ENCODE measurements at regions not wholly inside any gene's neighbourhood (a gene's known extent, or its start where the extent isn't known, plus 50 kb on each side); places are given as distances from the start of the nearest gene placed in this dataset.
"Not testable (repeated sequence)": the region's sequence is repeated elsewhere in the genome, so short reads cannot be mapped to it uniquely, and the experiment has no call there.

DNA sequence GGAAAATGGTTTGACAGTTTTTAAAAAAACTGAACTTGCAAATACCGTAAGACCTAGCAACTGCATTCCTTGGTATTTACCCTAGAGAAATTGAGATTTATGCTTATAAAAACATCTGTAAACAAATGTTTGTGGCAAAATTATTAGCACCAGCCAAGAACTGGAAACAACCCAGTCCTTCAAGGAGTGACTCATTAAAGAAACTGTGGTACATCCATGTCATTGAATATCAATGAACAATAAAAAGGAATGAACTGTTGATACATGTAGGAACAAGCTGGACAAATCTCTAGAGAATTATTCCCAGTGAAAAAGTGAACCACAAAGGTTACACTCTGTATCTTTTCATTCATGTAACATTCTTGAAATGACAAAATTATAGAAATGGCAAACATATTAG lies 240.2 kb upstream of the ADAMTS3 start:
- Histone ChIP-seq H3K27ac (ENCODE audit: low read depth, low read length) (no peak overlapping the region), H3K9ac (ENCODE audit: low read length) (no peak overlapping the region), H3K36me3 (ENCODE audit: control insufficient read depth, insufficient read depth, low read length) (no peaks in the 10 kb centered on the region), H3K4me1 (ENCODE audit: control insufficient read depth, insufficient read depth, low read length) (no peaks in the 10 kb centered on the region), H3K27me3 (ENCODE audit: control insufficient read depth, insufficient read depth, low read length) (no peaks in the 10 kb centered on the region), H3K4me3 (ENCODE audit: low read length) (no peak overlapping the region)

DNA sequence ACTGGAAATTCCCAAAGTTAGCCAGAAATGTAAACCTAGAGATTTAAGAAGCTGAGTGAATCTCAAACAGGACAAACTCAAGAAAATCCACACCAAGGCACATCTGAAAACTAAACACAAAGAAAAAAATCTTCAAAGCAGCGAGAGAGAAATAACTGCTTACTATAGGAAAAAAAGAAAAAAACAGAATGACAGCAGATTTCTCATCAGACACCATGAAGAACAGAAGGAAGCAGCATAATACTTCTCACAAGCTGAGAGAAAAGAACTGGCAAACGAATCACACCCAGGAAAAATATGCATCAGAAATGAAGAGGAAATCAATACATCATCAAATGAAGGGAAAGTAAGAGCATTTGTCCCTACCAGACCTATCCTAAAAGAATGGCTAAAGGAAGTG lies 236.3 kb upstream of the ADAMTS3 start:
- Histone ChIP-seq H3K36me3 (ENCODE audit: control insufficient read depth, insufficient read depth, low read length) (no peaks in the 10 kb centered on the region), H3K4me3 (ENCODE audit: low read length) (no peak overlapping the region), H3K4me1 (ENCODE audit: control insufficient read depth, insufficient read depth, low read length) (no peaks in the 10 kb centered on the region), H3K27me3 (ENCODE audit: control insufficient read depth, insufficient read depth, low read length) (no peaks in the 10 kb centered on the region), H3K9ac (ENCODE audit: low read length) (no peak overlapping the region), H3K27ac (ENCODE audit: low read depth, low read length) (no peak overlapping the region)

DNA sequence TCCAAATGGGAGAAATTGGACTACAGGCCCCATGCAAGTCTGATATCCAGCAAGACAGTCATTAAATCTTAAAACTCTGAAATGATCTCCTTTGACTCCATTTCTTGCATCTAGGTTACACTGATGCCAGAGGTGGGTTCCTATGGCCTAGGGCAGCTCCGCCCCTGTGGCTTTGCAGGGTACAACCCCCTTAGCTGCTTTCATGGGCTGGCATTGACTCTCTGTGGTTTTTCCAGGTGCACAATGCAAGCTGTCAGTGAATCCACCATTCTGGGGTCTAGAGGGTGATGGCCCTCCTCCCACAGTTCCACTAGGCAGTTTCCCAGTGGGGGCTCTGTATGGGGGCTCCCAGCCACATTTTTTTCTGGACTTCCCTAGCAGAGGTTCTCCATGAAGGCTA lies 228.5 kb upstream of the ADAMTS3 start:
- Histone ChIP-seq H3K4me3 (ENCODE audit: low read length) (no peak overlapping the region), H3K27ac (ENCODE audit: low read depth, low read length) (no peak overlapping the region), H3K9ac (ENCODE audit: low read length) (no peak overlapping the region), H3K36me3 (ENCODE audit: control insufficient read depth, insufficient read depth, low read length) (no peaks in the 10 kb centered on the region), H3K27me3 (ENCODE audit: control insufficient read depth, insufficient read depth, low read length) (no peaks in the 10 kb centered on the region), H3K4me1 (ENCODE audit: control insufficient read depth, insufficient read depth, low read length) (no peaks in the 10 kb centered on the region)

DNA sequence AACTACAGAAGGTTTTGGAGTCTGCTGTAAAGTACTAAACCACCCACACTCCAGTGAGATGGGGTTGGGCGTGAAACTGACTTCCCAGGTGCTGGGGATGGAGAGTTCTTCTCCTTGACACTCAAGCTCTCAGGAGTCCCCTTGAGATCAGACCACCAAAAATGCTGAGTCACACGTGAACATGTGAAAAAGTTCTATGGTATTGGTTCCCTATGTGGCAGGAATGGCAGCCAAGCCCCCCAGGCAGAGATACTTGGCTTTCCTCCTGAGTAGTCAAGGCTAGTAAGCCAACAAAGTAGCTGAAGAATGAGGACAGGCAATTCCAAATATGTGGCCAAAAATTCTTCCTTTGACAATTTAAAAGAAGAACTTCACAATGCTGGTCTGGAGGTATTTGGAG lies 222.0 kb upstream of the ADAMTS3 start:
- Histone ChIP-seq H3K36me3 (ENCODE audit: control insufficient read depth, insufficient read depth, low read length) (no peaks in the 10 kb centered on the region), H3K27me3 (ENCODE audit: control insufficient read depth, insufficient read depth, low read length) (no peaks in the 10 kb centered on the region), H3K9ac (ENCODE audit: low read length) (no peak overlapping the region), H3K27ac (ENCODE audit: low read depth, low read length) (no peak overlapping the region), H3K4me1 (ENCODE audit: control insufficient read depth, insufficient read depth, low read length) (no peaks in the 10 kb centered on the region), H3K4me3 (ENCODE audit: low read length) (no peak overlapping the region)

DNA sequence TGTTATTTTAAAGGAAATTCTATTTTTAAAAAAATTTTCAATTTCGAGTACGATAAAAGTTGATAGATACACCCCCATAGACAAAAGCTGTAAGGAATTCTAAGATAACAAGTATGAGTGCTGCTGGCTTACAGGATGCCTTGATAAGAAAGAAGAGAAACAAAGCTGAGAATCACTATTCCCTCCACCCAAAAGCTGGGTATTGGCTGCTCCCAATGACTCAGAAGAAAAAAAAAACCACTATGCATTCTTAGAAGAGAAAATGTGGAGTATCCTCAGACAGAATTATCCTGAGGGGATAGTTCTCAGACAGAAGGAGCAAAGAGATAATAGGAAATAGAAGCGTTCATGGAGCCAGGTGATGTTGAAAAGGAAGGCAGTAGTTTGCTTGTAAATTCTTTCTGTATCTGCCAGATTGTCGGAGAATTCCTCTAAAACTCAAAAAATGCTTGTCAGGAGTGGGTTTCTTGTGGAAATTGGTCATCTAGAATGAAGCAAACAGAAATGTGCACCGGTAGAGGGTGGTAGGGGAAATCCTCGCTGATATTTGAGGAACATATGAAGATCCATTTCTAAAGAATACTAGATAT lies 217.5 kb upstream of the ADAMTS3 start:
- no peaks in the 10 kb centered on the region for H3K36me3 ChIP-seq (ENCODE audit: control insufficient read depth, insufficient read depth, low read length)
- H3K27ac ChIP-seq (ENCODE audit: low read depth, low read length): no peak overlapping the region
- no peak overlapping the region for H3K9ac ChIP-seq (ENCODE audit: low read length)
- no peak overlapping the region for H3K4me3 ChIP-seq (ENCODE audit: low read length)
- H3K27me3 ChIP-seq (ENCODE audit: control insufficient read depth, insufficient read depth, low read length): no peaks in the 10 kb centered on the region
- no peaks in the 10 kb centered on the region for H3K4me1 ChIP-seq (ENCODE audit: control insufficient read depth, insufficient read depth, low read length)

DNA sequence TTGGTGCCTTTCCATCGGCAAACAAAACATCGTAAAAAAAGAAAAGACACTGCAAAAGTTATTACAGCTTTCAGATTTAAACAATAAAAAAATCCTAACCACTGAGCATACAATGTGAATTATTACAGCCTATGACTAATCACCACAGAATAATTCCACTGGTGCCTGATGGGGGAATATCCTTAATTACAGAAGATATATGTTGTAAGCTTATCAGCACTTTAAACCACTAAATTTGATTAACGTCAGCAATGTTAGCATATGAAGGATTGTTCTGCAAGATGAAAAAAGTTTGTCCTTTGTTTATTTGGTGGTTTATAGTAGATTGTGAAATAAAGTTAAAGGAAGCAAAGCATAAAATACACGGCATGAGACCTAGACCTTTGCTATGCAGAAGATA lies 210.2 kb upstream of the ADAMTS3 start:
- no peak overlapping the region for H3K9ac ChIP-seq (ENCODE audit: low read length)

DNA sequence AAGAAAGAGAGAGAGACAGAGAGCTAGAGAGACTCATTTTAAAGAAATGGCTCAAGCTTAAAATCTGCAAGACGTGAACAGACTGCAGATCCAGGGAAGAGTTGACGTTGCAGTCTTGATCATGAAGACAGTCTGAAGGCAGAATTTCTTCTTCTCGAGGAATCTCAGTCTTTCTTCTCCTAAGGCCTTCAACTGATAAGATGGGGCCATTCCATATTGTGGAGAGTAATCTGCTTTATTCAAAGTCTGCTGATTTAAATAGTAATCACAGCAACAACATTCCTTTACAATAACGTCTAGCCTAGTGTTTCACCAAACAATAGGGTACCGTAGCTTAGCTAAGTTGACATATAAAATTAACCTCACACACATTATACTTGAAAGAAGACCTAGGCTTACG lies 208.4 kb upstream of the ADAMTS3 start:
- Histone ChIP-seq H3K36me3 (ENCODE audit: control insufficient read depth, insufficient read depth, low read length) (no peaks in the 10 kb centered on the region), H3K27me3 (ENCODE audit: control insufficient read depth, insufficient read depth, low read length) (no peaks in the 10 kb centered on the region), H3K4me3 (ENCODE audit: low read length) (no peak overlapping the region)

More for the DNA sequence above, 210.2 kb upstream of the ADAMTS3 start:
- H3K36me3 ChIP-seq (ENCODE audit: control insufficient read depth, insufficient read depth, low read length): no peaks in the 10 kb centered on the region
- H3K27ac ChIP-seq (ENCODE audit: low read depth, low read length): no peak overlapping the region
- H3K4me3 ChIP-seq (ENCODE audit: low read length): no peak overlapping the region
- no peaks in the 10 kb centered on the region for H3K27me3 ChIP-seq (ENCODE audit: control insufficient read depth, insufficient read depth, low read length)
- no peaks in the 10 kb centered on the region for H3K4me1 ChIP-seq (ENCODE audit: control insufficient read depth, insufficient read depth, low read length)

DNA sequence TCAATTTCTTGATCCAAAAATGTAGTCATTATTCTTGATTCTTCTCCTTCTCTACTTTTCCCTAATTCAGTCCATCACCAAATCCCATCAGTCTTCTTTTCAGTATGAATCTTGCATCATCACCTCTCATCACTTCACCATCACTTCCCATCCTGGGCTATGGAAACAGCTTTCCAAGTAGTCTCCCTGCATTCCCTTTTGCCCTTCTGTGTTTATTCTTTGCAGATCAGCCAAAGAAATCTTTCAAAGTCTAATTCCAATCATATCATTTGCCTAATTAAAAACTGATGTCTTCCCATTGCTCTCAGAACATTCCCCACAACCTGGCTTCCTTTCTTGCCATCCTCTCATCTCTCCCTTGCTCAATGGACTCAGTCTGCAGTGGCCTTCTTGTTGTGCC lies 201.7 kb upstream of the ADAMTS3 start:
- Histone ChIP-seq H3K36me3 (ENCODE audit: control insufficient read depth, insufficient read depth, low read length) (no peaks in the 10 kb centered on the region), H3K4me1 (ENCODE audit: control insufficient read depth, insufficient read depth, low read length) (no peaks in the 10 kb centered on the region), H3K27me3 (ENCODE audit: control insufficient read depth, insufficient read depth, low read length) (no peaks in the 10 kb centered on the region), H3K9ac (ENCODE audit: low read length) (no peak overlapping the region), H3K4me3 (ENCODE audit: low read length) (no peak overlapping the region), H3K27ac (ENCODE audit: low read depth, low read length) (no peak overlapping the region)

More for the DNA sequence above, 208.4 kb upstream of the ADAMTS3 start:
- H3K9ac ChIP-seq (ENCODE audit: low read length): no peak overlapping the region
- H3K27ac ChIP-seq (ENCODE audit: low read depth, low read length): no peak overlapping the region
- no peaks in the 10 kb centered on the region for H3K4me1 ChIP-seq (ENCODE audit: control insufficient read depth, insufficient read depth, low read length)

DNA sequence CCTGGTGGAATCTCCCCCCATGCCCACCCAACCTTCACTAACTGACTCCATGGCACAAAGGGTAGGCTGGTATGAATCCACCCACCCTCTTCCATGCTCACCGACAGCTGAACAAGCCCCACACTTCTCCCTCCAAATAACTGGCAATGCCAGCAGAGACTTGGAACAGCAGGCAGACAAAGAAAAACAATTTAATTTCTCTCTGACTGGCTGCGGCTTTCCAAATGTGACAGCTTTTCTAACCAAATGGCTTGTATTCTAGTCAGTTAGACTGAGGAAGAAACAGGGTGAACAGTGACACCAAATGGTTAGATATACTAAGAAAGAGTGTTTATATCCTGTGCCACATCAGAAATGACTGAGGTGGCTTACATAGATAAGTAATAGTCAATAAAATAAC lies 199.3 kb upstream of the ADAMTS3 start:
- H3K4me1 ChIP-seq (ENCODE audit: control insufficient read depth, insufficient read depth, low read length): no peaks in the 10 kb centered on the region
- H3K27me3 ChIP-seq (ENCODE audit: control insufficient read depth, insufficient read depth, low read length): no peaks in the 10 kb centered on the region
- no peak overlapping the region for H3K27ac ChIP-seq (ENCODE audit: low read depth, low read length)
- no peak overlapping the region for H3K9ac ChIP-seq (ENCODE audit: low read length)
- no peak overlapping the region for H3K4me3 ChIP-seq (ENCODE audit: low read length)
- H3K36me3 ChIP-seq (ENCODE audit: control insufficient read depth, insufficient read depth, low read length): no peaks in the 10 kb centered on the region

DNA sequence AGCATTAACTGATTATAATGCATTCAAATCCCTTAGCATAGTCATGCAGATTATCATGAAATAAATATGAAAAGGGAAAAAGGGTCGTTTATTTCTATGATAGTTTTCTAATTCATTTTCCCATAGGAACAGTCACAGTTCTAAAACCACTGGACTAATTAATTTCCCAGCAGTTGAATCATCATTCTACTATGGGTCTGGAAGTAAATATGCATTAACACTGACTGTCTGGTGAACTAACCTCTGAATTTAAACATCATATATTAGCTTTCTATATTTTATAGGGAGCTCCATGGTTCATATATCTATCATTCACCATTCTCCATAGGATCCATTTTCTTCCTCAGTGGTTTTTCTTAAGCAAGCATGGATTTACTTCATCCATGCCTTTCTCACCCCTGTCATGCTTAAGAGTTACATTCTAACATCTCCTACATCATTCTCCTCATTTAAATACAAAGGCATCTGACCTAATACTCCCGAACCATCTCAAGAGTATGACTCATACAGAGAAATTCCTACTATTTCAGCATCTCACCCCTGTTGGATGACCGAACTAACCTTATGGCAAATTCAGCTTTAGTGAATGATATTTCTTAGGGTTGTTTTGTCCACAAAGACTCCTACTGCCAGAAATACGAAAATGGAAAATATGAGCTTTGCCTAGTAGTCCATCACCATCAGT lies 198.7 kb upstream of the ADAMTS3 start:
- H3K9ac ChIP-seq (ENCODE audit: low read length): no peak overlapping the region
- H3K27me3 ChIP-seq (ENCODE audit: control insufficient read depth, insufficient read depth, low read length): no peaks in the 10 kb centered on the region
- H3K36me3 ChIP-seq (ENCODE audit: control insufficient read depth, insufficient read depth, low read length): no peaks in the 10 kb centered on the region
- H3K27ac ChIP-seq (ENCODE audit: low read depth, low read length): no peak overlapping the region
- H3K4me1 ChIP-seq (ENCODE audit: control insufficient read depth, insufficient read depth, low read length): no peaks in the 10 kb centered on the region
- H3K4me3 ChIP-seq (ENCODE audit: low read length): no peak overlapping the region

DNA sequence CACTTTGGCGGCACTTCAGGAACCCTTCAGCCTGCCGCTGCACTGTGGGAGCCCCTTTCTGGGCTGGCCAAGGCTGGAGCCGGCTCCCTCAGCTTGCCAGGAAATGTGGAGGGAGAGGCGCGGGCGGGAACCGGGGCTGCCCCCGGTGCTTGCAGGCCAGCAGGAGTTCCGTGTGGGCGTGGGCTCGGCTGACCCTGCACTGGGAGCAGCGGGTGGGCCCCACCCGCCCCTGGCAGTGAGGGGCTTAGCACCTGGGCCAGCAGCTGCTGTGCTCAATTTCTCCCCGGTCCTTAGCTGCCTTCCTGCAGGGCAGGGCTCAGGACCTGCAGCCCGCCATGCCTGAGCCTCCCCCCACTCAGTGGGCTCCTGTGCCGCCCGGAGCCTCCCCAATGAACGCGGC lies 196.8 kb upstream of the ADAMTS3 start:
- H3K27ac ChIP-seq (ENCODE audit: low read depth, low read length); H3K4me1 ChIP-seq (ENCODE audit: control insufficient read depth, insufficient read depth, low read length); H3K4me3 ChIP-seq (ENCODE audit: low read length); H3K36me3 ChIP-seq (ENCODE audit: control insufficient read depth, insufficient read depth, low read length); H3K9ac ChIP-seq (ENCODE audit: low read length); H3K27me3 ChIP-seq (ENCODE audit: control insufficient read depth, insufficient read depth, low read length): not testable (repeated sequence)

DNA sequence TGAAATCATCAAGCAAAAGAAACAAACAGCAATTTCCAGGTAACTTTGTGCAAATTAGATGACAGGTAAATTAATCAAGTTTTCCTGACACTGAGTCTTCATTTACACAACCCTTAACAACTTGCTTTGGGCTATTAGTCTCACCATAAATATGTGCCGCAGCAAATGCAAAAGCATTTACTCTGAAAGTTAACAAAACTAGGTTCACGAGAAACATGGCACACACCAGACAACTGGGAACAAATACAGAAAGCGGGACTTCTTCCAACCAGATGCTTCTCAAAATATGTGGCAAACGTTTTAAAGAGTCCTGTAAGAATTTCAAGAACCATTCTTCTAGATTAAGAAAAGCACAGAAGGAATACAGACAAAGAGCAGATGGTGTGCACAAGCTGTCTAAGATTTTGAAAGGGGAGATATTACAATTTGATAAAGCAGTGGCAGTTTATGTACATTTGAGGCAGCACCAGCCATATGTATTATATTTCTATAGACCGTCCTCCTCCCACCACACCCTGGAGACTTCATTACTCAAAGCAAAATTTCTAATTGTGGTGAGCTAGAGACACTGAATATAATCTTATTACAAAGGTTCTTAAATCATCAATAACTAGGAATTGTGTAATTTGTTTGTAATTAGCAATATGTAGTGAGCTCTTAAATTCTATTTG lies 192.5 kb upstream of the ADAMTS3 start:
- Histone ChIP-seq H3K27ac (ENCODE audit: low read depth, low read length) (no peak overlapping the region), H3K27me3 (ENCODE audit: control insufficient read depth, insufficient read depth, low read length) (no peaks in the 10 kb centered on the region), H3K4me1 (ENCODE audit: control insufficient read depth, insufficient read depth, low read length) (no peaks in the 10 kb centered on the region), H3K4me3 (ENCODE audit: low read length) (no peak overlapping the region), H3K9ac (ENCODE audit: low read length) (no peak overlapping the region), H3K36me3 (ENCODE audit: control insufficient read depth, insufficient read depth, low read length) (no peaks in the 10 kb centered on the region)

DNA sequence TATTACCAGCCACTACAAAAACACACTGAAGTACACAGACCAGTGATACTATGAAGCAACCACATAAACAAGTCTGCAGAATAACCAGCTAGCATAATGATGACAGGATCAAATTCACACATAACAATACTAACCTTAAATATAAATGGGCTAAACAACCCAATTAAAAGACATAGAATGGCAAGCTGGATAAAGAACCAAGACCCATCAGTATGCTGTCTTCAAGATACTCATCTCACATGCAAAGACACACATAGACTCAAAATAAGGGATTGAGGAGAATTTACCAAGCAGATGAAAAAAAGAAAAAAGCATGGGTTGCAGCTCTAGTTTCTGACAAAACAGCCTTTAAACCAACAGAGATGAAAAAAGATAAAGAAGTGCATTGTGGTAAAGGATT lies 184.4 kb upstream of the ADAMTS3 start:
- not testable (repeated sequence) for H3K9ac ChIP-seq (ENCODE audit: low read length); H3K27me3 ChIP-seq (ENCODE audit: control insufficient read depth, insufficient read depth, low read length); H3K4me3 ChIP-seq (ENCODE audit: low read length); H3K36me3 ChIP-seq (ENCODE audit: control insufficient read depth, insufficient read depth, low read length); H3K27ac ChIP-seq (ENCODE audit: low read depth, low read length); H3K4me1 ChIP-seq (ENCODE audit: control insufficient read depth, insufficient read depth, low read length)

Measured in rectal smooth muscle tissue (tissue), 1 donor.